ENCODE measurements at regions not wholly inside any gene's neighbourhood (a gene's known extent, or its start where the extent isn't known, plus 50 kb on each side); places are given as distances from the start of the nearest gene placed in this dataset.
"Not testable (repeated sequence)": the region's sequence is repeated elsewhere in the genome, so short reads cannot be mapped to it uniquely, and the experiment has no call there.

GRCh38 chr15:59764775-59765174 lies 75.7 kb upstream of the BNIP2 start:
- no peak for DNase-seq

GRCh38 chr15:59762558-59762957 lies 73.4 kb upstream of the BNIP2 start:
- no peak for DNase-seq

- not testable (repeated sequence) for DNase-seq
Measured at GRCh38 chr15:59760256-59760655, 71.1 kb upstream of the BNIP2 start.

- peak; percentile 69 for DNase-seq
Measured at GRCh38 chr15:59751552-59752413, 62.7 kb upstream of the BNIP2 start.

- DNase-seq, result no peak
Measured at GRCh38 chr15:59746777-59747176, 57.7 kb upstream of the BNIP2 start.

GRCh38 chr15:59741274-59741906 lies 52.3 kb upstream of the BNIP2 start:
- DNase-seq, result peak; percentile 5

- DNase-seq, result no peak
Measured at GRCh38 chr15:59739557-59740186, 50.6 kb upstream of the BNIP2 start.

All from CD4-positive, alpha-beta T cell treated with Interleukin-10 for 1 hour (primary cell).